Natural killer cell (primary cell): ENCODE measurements at regions not wholly inside any gene's neighbourhood (a gene's known extent, or its start where the extent isn't known, plus 50 kb on each side); places are given as distances from the start of the nearest gene placed in this dataset.

Source experiments
- ATAC-seq, 3 donors: fragments of 150-1000 bp in 2 of 3; fragments of 200-7000 bp in 1 of 3; cut with Tn5 transposase; 1 replicate in 1 of 3; 2 replicates in 2 of 3; pipeline ENCODE4 v1.10.0; 2021; ENCODE audit warnings: mild to moderate bottlenecking in 2 of 3, moderate library complexity in 2 of 3
- DNase-seq, 2 donors: peaks; one replicate each; pipeline versions ENCODE4 v3.0.0 to v3.0.0-alpha.2; 2013 to 2021; ENCODE audit warnings: mixed read lengths in 1 of 2
- H3K27ac ChIP-seq: one replicate; pipeline ENCODE4 v1.5.1; 2013; ENCODE audit warnings: mild to moderate bottlenecking, low read length
- H3K27me3 ChIP-seq: one replicate; pipeline ENCODE4 v1.6.1; 2013; ENCODE audit warnings: low read length; ENCODE audit not compliant: control insufficient read depth, insufficient read depth
- H3K36me3 ChIP-seq: one replicate; pipeline ENCODE4 v1.6.1; 2013; ENCODE audit warnings: low read length; ENCODE audit not compliant: control insufficient read depth, insufficient read depth
- H3K4me1 ChIP-seq: one replicate; pipeline ENCODE4 v1.6.1; 2013; ENCODE audit warnings: low read length; ENCODE audit not compliant: control insufficient read depth, insufficient read depth
- H3K4me3 ChIP-seq: one replicate; pipeline ENCODE4 v1.5.1; 2013; ENCODE audit warnings: low read length
- H3K9me3 ChIP-seq: one replicate; pipeline ENCODE4 v1.6.1; 2013; ENCODE audit warnings: low read length; ENCODE audit not compliant: control insufficient read depth, insufficient read depth
- H3K27ac Mint-ChIP-seq, 2 donors: one replicate each; pipeline ENCODE4 v1.8.0; 2022; ENCODE audit warnings: mild to moderate bottlenecking in 2 of 2, mixed read lengths in 2 of 2, moderate library complexity in 1 of 2
- H3K27me3 Mint-ChIP-seq, 2 donors: one replicate each; pipeline ENCODE4 v1.8.0; 2022; ENCODE audit warnings: low read depth in 2 of 2, mixed read lengths in 2 of 2
- H3K36me3 Mint-ChIP-seq: one replicate; pipeline ENCODE4 v1.8.0; 2022; ENCODE audit warnings: mixed read lengths
- H3K4me1 Mint-ChIP-seq, 2 donors: one replicate each; pipeline ENCODE4 v1.8.0; 2022; ENCODE audit warnings: mixed read lengths in 2 of 2
- H3K4me3 Mint-ChIP-seq: one replicate; pipeline ENCODE4 v1.8.0; 2022; ENCODE audit warnings: mild to moderate bottlenecking, moderate library complexity, mixed read lengths
- H3K9me3 Mint-ChIP-seq, 2 donors: one replicate each; pipeline ENCODE4 v1.8.0; 2022; ENCODE audit warnings: mixed read lengths in 2 of 2
- CTCF ChIP-seq: fragments of 200-600 bp; IDR thresholded peaks from one replicate; pipeline ENCODE4 v1.8.0; 2022; ENCODE audit warnings: antibody characterized with exemption
- WGBS: methylation state at CpG from one replicate; pipeline ENCODE4 v1.1.7; 2013; ENCODE audit warnings: missing lambda C conversion rate; ENCODE audit not compliant: insufficient coverage; 5-methylcytosine and 5-hydroxymethylcytosine counted together
- intact Hi-C: fragments of 100-400 bp; cut with micrococcal nuclease; formaldehyde crosslinking; loops from one replicate; pipeline ENCODE4 v1.14.2; 2022

- Mint-ChIP-seq H3K27ac (no peak overlapping the region), H3K9me3 (peaks cover 9 to 22% of the 10 kb centered on the region in 2 donors), H3K27me3 (no peaks in the 10 kb centered on the region), H3K4me1 (no peaks in the 10 kb centered on the region), H3K36me3 (no peaks in the 10 kb centered on the region), H3K4me3 (no peak overlapping the region)
- no peak for TF ChIP-seq CTCF
- no peak for ATAC-seq
- Histone ChIP-seq H3K4me1 (no peaks in the 10 kb centered on the region), H3K36me3 (no peaks in the 10 kb centered on the region), H3K27ac (no peak overlapping the region), H3K9me3 (peaks cover 8% of the 10 kb centered on the region), H3K4me3 (no peak overlapping the region), H3K27me3 (no peaks in the 10 kb centered on the region)
- 84% methylated on average over 3 of the region's 4 CpGs for WGBS
- intact Hi-C loops = no loop called here
- DNase-seq = no peak
Observed at GRCh38 chr13:81396192-81396591, 1055.3 kb upstream of the SPRY2 start.

DNA sequence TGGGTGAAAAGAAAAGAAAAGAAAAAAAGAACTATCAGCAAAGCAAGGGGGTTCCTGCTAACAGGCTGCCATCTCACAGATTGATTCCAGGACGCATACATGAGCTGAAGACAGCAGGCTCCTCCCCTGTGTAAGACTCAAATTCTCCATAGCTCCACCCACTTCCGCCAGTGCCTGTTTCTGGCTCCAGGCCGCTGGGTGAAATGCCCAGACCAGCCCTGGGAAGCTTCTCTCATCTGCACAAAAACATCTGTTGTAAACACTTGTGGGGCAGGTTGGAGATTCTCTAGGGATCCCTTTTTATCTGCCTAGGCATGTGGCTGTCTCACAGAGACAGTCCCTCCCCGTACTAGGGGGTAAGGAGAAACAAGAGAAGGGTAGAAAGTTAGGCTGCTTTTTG lies 1054.4 kb upstream of the SPRY2 start:
- Histone ChIP-seq H3K4me3 (no peak overlapping the region), H3K9me3 (peaks cover 8% of the 10 kb centered on the region), H3K4me1 (no peaks in the 10 kb centered on the region), H3K27me3 (no peaks in the 10 kb centered on the region), H3K27ac (no peak overlapping the region), H3K36me3 (no peaks in the 10 kb centered on the region)
- no peak for DNase-seq
- no peak for ATAC-seq
- TF ChIP-seq CTCF = no peak
- Mint-ChIP-seq H3K4me3 (no peak overlapping the region), H3K36me3 (no peaks in the 10 kb centered on the region), H3K9me3 (peaks cover 9 to 21% of the 10 kb centered on the region in 2 donors), H3K27me3 (no peaks in the 10 kb centered on the region), H3K4me1 (no peaks in the 10 kb centered on the region), H3K27ac (no peak overlapping the region)
- 84% methylated on average over 4 of the region's 4 CpGs for WGBS
- intact Hi-C loops = no loop called here

DNA sequence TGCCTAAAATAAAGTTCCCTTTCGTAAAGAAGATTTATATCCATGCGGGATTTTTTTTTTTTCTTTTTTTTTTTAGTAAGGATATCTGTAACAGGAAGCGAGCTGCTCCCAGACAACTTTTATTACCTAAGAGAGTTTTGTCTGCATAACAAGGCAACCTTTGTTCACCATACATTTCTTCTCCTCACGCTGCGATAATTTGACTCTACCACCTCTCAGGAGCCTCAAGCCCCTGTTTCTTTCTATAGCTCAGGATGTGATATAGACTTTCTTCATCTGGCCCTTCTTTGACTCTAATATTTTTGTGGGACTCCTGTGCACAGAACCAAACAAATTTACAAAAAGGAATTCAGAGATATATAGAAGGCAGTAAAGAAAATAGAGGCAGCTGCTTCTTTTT lies 1053.7 kb upstream of the SPRY2 start:
- Mint-ChIP-seq H3K4me3 (no peak overlapping the region), H3K27me3 (no peaks in the 10 kb centered on the region), H3K27ac (no peak overlapping the region), H3K4me1 (no peaks in the 10 kb centered on the region), H3K36me3 (no peaks in the 10 kb centered on the region), H3K9me3 (peaks cover 10 to 26% of the 10 kb centered on the region in 2 donors)
- 88% methylated on average over 3 of the region's 5 CpGs for WGBS
- H3K4me3 ChIP-seq = no peak overlapping the region
- DNase-seq (no peak), ATAC-seq (no peak)
- intact Hi-C loops = no loop called here
- no peaks in the 10 kb centered on the region for H3K36me3 ChIP-seq
- TF ChIP-seq CTCF = no peak
- H3K27ac ChIP-seq = no peak overlapping the region
- no peaks in the 10 kb centered on the region for H3K27me3 ChIP-seq
- H3K9me3 ChIP-seq = peaks cover 8% of the 10 kb centered on the region
- H3K4me1 ChIP-seq = no peaks in the 10 kb centered on the region

GRCh38 chr13:81393721-81394120 lies 1052.8 kb upstream of the SPRY2 start:
- Mint-ChIP-seq H3K27me3 (no peaks in the 10 kb centered on the region), H3K4me1 (no peaks in the 10 kb centered on the region), H3K9me3 (peaks cover 16 to 30% of the 10 kb centered on the region in 2 donors), H3K36me3 (no peaks in the 10 kb centered on the region), H3K4me3 (no peak overlapping the region), H3K27ac (no peak overlapping the region)
- DNase-seq = no peak
- Histone ChIP-seq H3K4me1 (no peaks in the 10 kb centered on the region), H3K27me3 (no peaks in the 10 kb centered on the region), H3K36me3 (no peaks in the 10 kb centered on the region), H3K27ac (no peak overlapping the region), H3K9me3 (peaks cover 8% of the 10 kb centered on the region), H3K4me3 (no peak overlapping the region)
- WGBS = no CpG with 5 or more reads among the region's 1 CpG
- ATAC-seq = no peak
- no peak for TF ChIP-seq CTCF
- intact Hi-C loops = no loop called here
